ENCODE measurements at regions not wholly inside any gene's neighbourhood (a gene's known extent, or its start where the extent isn't known, plus 50 kb on each side); places are given as distances from the start of the nearest gene placed in this dataset.

DNA sequence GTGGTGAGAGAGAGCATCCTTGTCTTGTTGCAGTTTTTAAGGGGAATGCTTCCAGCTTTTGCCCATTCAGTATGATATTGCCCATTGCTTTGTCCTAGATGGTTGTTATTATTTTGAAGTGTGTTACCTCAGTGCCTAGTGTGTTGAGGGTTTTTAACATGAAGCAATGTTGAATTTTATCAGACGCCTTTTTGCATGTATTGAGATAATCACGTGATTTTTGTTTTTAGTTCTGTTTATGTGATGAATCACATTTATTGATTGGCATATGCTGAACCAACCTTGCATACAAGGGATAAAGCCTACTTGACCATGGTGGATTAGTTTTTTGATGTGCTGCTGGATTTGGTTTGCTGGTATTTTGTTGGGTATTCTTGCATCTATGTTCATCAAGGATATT is 302.3 kb upstream of the G2E3 start:
- no peak for ATAC-seq
- no peak for DNase-seq (ENCODE audit: low read depth, low spot score)
- H3K4me3 ChIP-seq: no peak overlapping the region
- no TSS peak for BruUV-seq (replicated peaks)
- ChIA-PET POLR2A (no interaction called here), RAD21 (ENCODE audit: unreplicated experiment) (no interaction called here), CTCF (interaction anchor here (9.5 kb wide), 1 partner anchor 15 kb away, joined by 79 read pairs; no protein-coding TSS in a partner anchor), SMC1A (ENCODE audit: uncharacterized antibody, unreplicated experiment) (no interaction called here)
- no peaks in the 10 kb centered on the region for H4K20me1 ChIP-seq (ENCODE audit: control insufficient read depth, insufficient read depth)
- no peak overlapping the region for H3K27ac ChIP-seq (ENCODE audit: control insufficient read depth, insufficient read depth)
- intact Hi-C loops (cut with micrococcal nuclease; ENCODE audit: unreplicated experiment): no loop called here
- H3K4me1 ChIP-seq (ENCODE audit: control insufficient read depth, insufficient read depth, low read length): no peaks in the 10 kb centered on the region
- H3K9me3 ChIP-seq (replicated peaks; ENCODE audit: control insufficient read depth, insufficient read depth, low read length): no peaks in the 10 kb centered on the region
- no peaks in the 10 kb centered on the region for H3K79me2 ChIP-seq (ENCODE audit: control insufficient read depth, insufficient read depth, low read length)
- WGBS (ENCODE audit: insufficient coverage, insufficient replicate concordance, low lambda C conversion rate, missing lambda C conversion rate): 42% methylated on average over 2 of the region's 2 CpGs
- H3K27me3 ChIP-seq (replicated peaks in 1 of 2; ENCODE audit: control insufficient read depth in 2 of 2, insufficient read depth in 2 of 2, low read length in 1 of 2): no peaks in the 10 kb centered on the region
- H3K9ac ChIP-seq (ENCODE audit: control insufficient read depth, insufficient read depth, low read length): no peak overlapping the region
- H2AFZ ChIP-seq (ENCODE audit: control insufficient read depth, low read depth, low read length): no peak overlapping the region
- no peak for FAIRE-seq
- TF ChIP-seq ETV6 (conservative IDR thresholded peaks at IDR 0.05 in 1 of 2, IDR thresholded peaks at IDR 0.05 in 1 of 2; ENCODE audit: borderline replicate concordance in 1 of 2, low read depth in 1 of 2) (no peak), MXI1 (IDR thresholded peaks at IDR 0.05; ENCODE audit: low read depth, low read length) (no peak), PAX5 (IDR thresholded peaks at IDR 0.05; ENCODE audit: borderline replicate concordance, low read depth, low read length) (no peak), CREM (IDR thresholded peaks at IDR 0.05; ENCODE audit: low read depth) (no peak), ZBED1 (IDR thresholded peaks at IDR 0.05; ENCODE audit: borderline replicate concordance) (no peak), SMAD1 (IDR thresholded peaks at IDR 0.05; ENCODE audit: low read depth, partially characterized antibody) (no peak), PML (IDR thresholded peaks at IDR 0.05; ENCODE audit: low read length) (no peak), JUNB (IDR thresholded peaks at IDR 0.05) (no peak), NRF1 (conservative IDR thresholded peaks at IDR 0.05; ENCODE audit: low read depth, low read length) (no peak), ZNF24 (IDR thresholded peaks at IDR 0.05) (no peak)
- TF ChIP-seq, protein P1, sequence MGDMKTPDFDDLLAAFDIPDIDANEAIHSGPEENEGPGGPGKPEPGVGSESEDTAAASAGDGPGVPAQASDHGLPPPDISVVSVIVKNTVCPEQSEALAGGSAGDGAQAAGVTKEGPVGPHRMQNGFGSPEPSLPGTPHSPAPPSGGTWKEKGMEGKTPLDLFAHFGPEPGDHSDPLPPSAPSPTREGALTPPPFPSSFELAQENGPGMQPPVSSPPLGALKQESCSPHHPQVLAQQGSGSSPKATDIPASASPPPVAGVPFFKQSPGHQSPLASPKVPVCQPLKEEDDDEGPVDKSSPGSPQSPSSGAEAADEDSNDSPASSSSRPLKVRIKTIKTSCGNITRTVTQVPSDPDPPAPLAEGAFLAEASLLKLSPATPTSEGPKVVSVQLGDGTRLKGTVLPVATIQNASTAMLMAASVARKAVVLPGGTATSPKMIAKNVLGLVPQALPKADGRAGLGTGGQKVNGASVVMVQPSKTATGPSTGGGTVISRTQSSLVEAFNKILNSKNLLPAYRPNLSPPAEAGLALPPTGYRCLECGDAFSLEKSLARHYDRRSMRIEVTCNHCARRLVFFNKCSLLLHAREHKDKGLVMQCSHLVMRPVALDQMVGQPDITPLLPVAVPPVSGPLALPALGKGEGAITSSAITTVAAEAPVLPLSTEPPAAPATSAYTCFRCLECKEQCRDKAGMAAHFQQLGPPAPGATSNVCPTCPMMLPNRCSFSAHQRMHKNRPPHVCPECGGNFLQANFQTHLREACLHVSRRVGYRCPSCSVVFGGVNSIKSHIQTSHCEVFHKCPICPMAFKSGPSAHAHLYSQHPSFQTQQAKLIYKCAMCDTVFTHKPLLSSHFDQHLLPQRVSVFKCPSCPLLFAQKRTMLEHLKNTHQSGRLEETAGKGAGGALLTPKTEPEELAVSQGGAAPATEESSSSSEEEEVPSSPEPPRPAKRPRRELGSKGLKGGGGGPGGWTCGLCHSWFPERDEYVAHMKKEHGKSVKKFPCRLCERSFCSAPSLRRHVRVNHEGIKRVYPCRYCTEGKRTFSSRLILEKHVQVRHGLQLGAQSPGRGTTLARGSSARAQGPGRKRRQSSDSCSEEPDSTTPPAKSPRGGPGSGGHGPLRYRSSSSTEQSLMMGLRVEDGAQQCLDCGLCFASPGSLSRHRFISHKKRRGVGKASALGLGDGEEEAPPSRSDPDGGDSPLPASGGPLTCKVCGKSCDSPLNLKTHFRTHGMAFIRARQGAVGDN (IDR thresholded peaks at IDR 0.05): no peak
- TF ChIP-seq, protein P2, sequence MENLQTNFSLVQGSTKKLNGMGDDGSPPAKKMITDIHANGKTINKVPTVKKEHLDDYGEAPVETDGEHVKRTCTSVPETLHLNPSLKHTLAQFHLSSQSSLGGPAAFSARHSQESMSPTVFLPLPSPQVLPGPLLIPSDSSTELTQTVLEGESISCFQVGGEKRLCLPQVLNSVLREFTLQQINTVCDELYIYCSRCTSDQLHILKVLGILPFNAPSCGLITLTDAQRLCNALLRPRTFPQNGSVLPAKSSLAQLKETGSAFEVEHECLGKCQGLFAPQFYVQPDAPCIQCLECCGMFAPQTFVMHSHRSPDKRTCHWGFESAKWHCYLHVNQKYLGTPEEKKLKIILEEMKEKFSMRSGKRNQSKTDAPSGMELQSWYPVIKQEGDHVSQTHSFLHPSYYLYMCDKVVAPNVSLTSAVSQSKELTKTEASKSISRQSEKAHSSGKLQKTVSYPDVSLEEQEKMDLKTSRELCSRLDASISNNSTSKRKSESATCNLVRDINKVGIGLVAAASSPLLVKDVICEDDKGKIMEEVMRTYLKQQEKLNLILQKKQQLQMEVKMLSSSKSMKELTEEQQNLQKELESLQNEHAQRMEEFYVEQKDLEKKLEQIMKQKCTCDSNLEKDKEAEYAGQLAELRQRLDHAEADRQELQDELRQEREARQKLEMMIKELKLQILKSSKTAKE (IDR thresholded peaks at IDR 0.05; ENCODE audit: low read depth, poor library complexity, severe bottlenecking): no peak
- in situ Hi-C loops (cut with MboI): no loop called here
- no peak overlapping the region for H3K4me2 ChIP-seq (ENCODE audit: control insufficient read depth, insufficient read depth)
- no peaks in the 10 kb centered on the region for H3K36me3 ChIP-seq (ENCODE audit: control insufficient read depth in 2 of 2, insufficient read depth in 2 of 2, low read length in 1 of 2)

Measured in GM12878 (cell line).